Endothelial cell of umbilical vein (primary cell): ENCODE measurements at regions not wholly inside any gene's neighbourhood (a gene's known extent, or its start where the extent isn't known, plus 50 kb on each side); places are given as distances from the start of the nearest gene placed in this dataset.

ENCODE experiments used
- BruUV-seq: library from RNA; stranded (reverse); fragments of 400-500 nt; replicated peaks from 2 replicates; lab custom pipeline; 2021; lab: Mats Ljungman, UMichigan
- CTCF ChIA-PET: fragments of 300-600, 350-600 bp; sonication (Branson Sonifier 250); formaldehyde crosslinking; loops from one replicate; lab custom pipeline; 2021; ENCODE audit warnings: antibody characterized with exemption, inconsistent platforms; lab: Charles Lee
- POLR2A ChIA-PET: fragments of 300-600, 350-600 bp; sonication (Branson Sonifier 250); formaldehyde crosslinking; loops from one replicate; lab custom pipeline; 2021; ENCODE audit warnings: antibody characterized with exemption, inconsistent platforms; lab: Charles Lee
- DNase-seq: peaks from one replicate; pipeline ENCODE4 v3.0.0-alpha.2; 2011; ENCODE audit warnings: low read depth, low spot score
- FAIRE-seq: peaks from 2 replicates; lab custom pipeline; 2011; peaks lifted over from hg19 to GRCh38; lab: Jason Lieb, UNC
- H2AFZ ChIP-seq: 2 replicates; pipeline ENCODE4 v1.6.0; 2012; ENCODE audit warnings: low read depth, low read length, control low read depth, inconsistent platforms
- H3K27ac ChIP-seq: 2 replicates; pipeline ENCODE4 v1.5.1; 2011; ENCODE audit warnings: low read depth, mild to moderate bottlenecking, control low read depth, low read length, moderate library complexity; ENCODE audit not compliant: insufficient read depth
- H3K27me3 ChIP-seq, 2 experiments: 2 replicates each; pipeline versions ENCODE4 v1.6.0 to v1.6.1; 2011; ENCODE audit warnings: low read length in 2 of 2, mixed read lengths in 1 of 2; ENCODE audit not compliant: control insufficient read depth in 2 of 2, insufficient read depth in 2 of 2
- H3K36me3 ChIP-seq, 2 experiments: 2 replicates in 1 of 2; 3 replicates in 1 of 2; pipeline ENCODE4 v1.5.1; 2011; ENCODE audit warnings: low read length in 2 of 2, mild to moderate bottlenecking in 1 of 2, moderate library complexity in 1 of 2; ENCODE audit not compliant: control insufficient read depth in 2 of 2, insufficient read depth in 2 of 2; ENCODE audit errors: extremely low read depth in 1 of 2
- H3K4me1 ChIP-seq: 3 replicates; pipeline ENCODE4 v1.5.1; 2011; ENCODE audit warnings: mild to moderate bottlenecking, low read length; ENCODE audit not compliant: control insufficient read depth, insufficient read depth; ENCODE audit errors: extremely low read depth
- H3K4me2 ChIP-seq: 2 replicates; pipeline ENCODE4 v1.6.1; 2011; ENCODE audit warnings: low read length, control low read depth, mixed read lengths; ENCODE audit not compliant: insufficient read depth
- H3K4me3 ChIP-seq, 3 experiments: fragments of 200-600 bp in 1 of 3; sonication (generic), shearing (Covaris generic) in 1 of 3; replicated peaks in 1 of 3; 2 replicates each; pipeline ENCODE4 v1.5.1; 2011 to 2016; ENCODE audit warnings: control low read depth in 3 of 3, low read length in 3 of 3, mild to moderate bottlenecking in 2 of 3, inconsistent platforms in 1 of 3, low read depth in 1 of 3, moderate library complexity in 1 of 3; ENCODE audit not compliant: insufficient read depth in 1 of 3
- H3K79me2 ChIP-seq: 2 replicates; pipeline ENCODE4 v1.6.0; 2012; ENCODE audit warnings: low read length, inconsistent platforms; ENCODE audit not compliant: control insufficient read depth, insufficient read depth
- H3K9ac ChIP-seq: replicated peaks from 2 replicates; pipeline ENCODE3; 2011; ENCODE audit warnings: low read length, control low read depth; ENCODE audit not compliant: insufficient read depth; ENCODE audit errors: extremely low read depth
- H3K9me1 ChIP-seq: replicated peaks from 3 replicates; pipeline ENCODE4 v1.6.0; 2011; ENCODE audit warnings: mild to moderate bottlenecking, low read length; ENCODE audit not compliant: control insufficient read depth, insufficient read depth; ENCODE audit errors: extremely low read depth
- H3K9me3 ChIP-seq: replicated peaks from 2 replicates; pipeline ENCODE4 v1.5.1; 2012; ENCODE audit warnings: low read length, inconsistent platforms; ENCODE audit not compliant: control insufficient read depth, insufficient read depth
- H4K20me1 ChIP-seq: replicated peaks from 2 replicates; pipeline ENCODE3; 2011; ENCODE audit warnings: mild to moderate bottlenecking, low read length; ENCODE audit not compliant: control insufficient read depth, insufficient read depth; ENCODE audit errors: extremely low read depth
- EZH2 ChIP-seq: IDR thresholded peaks from 2 replicates; pipeline ENCODE4 v1.6.1; 2012; ENCODE audit warnings: borderline replicate concordance, low read depth, mild to moderate bottlenecking, moderate library complexity, low read length, inconsistent platforms; ENCODE audit not compliant: severe bottlenecking
- FOS ChIP-seq: IDR thresholded peaks from 2 replicates; pipeline ENCODE4 v1.6.1; 2011; ENCODE audit warnings: mild to moderate bottlenecking, low read length, moderate library complexity, borderline replicate concordance; ENCODE audit not compliant: insufficient read depth
- GATA2 ChIP-seq: IDR thresholded peaks from 2 replicates; pipeline ENCODE4 v1.7.0; 2011; ENCODE audit warnings: low read depth, mild to moderate bottlenecking, moderate library complexity, mixed read lengths, low read length; ENCODE audit not compliant: insufficient read length, insufficient read depth
- JUN ChIP-seq: IDR thresholded peaks from 2 replicates; pipeline ENCODE4 v1.6.1; 2011; ENCODE audit warnings: borderline replicate concordance, low read depth; ENCODE audit not compliant: insufficient read length, insufficient read depth
- MYC ChIP-seq: IDR thresholded peaks from one replicate; pipeline ENCODE4 v1.6.1; 2011; ENCODE audit warnings: mild to moderate bottlenecking, low read depth, low read length
- POLR2A ChIP-seq: IDR thresholded peaks from 2 replicates; pipeline ENCODE4 v1.6.1; 2012; ENCODE audit warnings: low read depth, mild to moderate bottlenecking, control low read depth, low read length
- POLR2AphosphoS5 ChIP-seq: IDR thresholded peaks from 2 replicates; pipeline ENCODE4 v1.6.1; 2012; ENCODE audit warnings: low read depth, mild to moderate bottlenecking, control low read depth, low read length, moderate library complexity; ENCODE audit not compliant: insufficient read depth
- dilution Hi-C: fragments of 300-500 bp; cut with MboI; formaldehyde crosslinking; loops from one replicate; pipeline ENCODE4 v1.15.0; 2019; ENCODE audit warnings: low sequenced_read_pairs; ENCODE audit not compliant: extremely low pct_ligation_motif_present
- intact Hi-C: fragments of 100-400 bp; cut with micrococcal nuclease; formaldehyde crosslinking; loops from one replicate; pipeline ENCODE4 v1.10.0; 2022
- TF ChIP-seq, protein P1 (sequence below), 2 donors: IDR thresholded peaks; 1 replicate in 1 of 2; 2 replicates in 1 of 2; pipeline ENCODE4 v1.5.1; 2011; ENCODE audit warnings: low read length in 2 of 2, mild to moderate bottlenecking in 2 of 2, moderate library complexity in 2 of 2, control low read depth in 1 of 2, inconsistent platforms in 1 of 2, low read depth in 1 of 2; ENCODE audit not compliant: insufficient read depth in 1 of 2; ENCODE audit errors: extremely low read depth in 1 of 2
- TF ChIP-seq, protein P2 (sequence below): IDR thresholded peaks from 2 replicates; pipeline ENCODE4 v1.6.1; 2011; ENCODE audit not compliant: insufficient read depth, insufficient read length

DNA sequence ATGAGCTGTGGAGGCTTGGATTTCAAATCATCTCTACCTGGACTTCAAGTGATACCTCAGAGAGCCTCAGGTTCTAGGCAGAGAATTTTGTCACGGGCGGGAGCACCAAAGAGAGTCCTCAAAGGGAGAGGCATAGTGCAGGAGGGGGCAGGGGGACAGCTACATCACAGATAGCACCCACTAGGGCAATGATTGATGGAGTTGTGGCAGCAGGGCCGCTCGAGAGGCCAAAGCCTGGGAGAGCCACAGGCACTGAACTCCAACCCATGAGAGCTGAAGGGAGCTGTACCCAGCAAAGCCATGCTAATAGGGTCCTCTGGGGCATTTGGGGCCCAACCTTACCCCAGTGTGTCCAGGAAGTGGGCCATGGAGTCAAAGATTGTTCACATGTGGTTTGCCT lies 232.0 kb upstream of the PCDH15 start:
- ChIA-PET CTCF (interaction anchor here (0.6 kb wide), 1 partner anchor 19 kb away, joined by 4 read pairs; no protein-coding TSS in a partner anchor), POLR2A (no interaction called here)
- Histone ChIP-seq H3K4me3 (no peak overlapping the region), H3K27ac (no peak overlapping the region), H3K9me3 (no peaks in the 10 kb centered on the region), H3K4me2 (no peak overlapping the region), H3K79me2 (no peaks in the 10 kb centered on the region), H4K20me1 (no peaks in the 10 kb centered on the region), H3K4me1 (peaks cover 3% of the 10 kb centered on the region), H3K9ac (no peak overlapping the region), H3K9me1 (no peaks in the 10 kb centered on the region), H2AFZ (no peak overlapping the region), H3K36me3 (no peaks in the 10 kb centered on the region), H3K27me3 (no peaks in the 10 kb centered on the region)
- TF ChIP-seq FOS (no peak), POLR2A (no peak), GATA2 (no peak), JUN (no peak), EZH2 (no peak), MYC (no peak), POLR2AphosphoS5 (no peak)
- TF ChIP-seq, protein P1, sequence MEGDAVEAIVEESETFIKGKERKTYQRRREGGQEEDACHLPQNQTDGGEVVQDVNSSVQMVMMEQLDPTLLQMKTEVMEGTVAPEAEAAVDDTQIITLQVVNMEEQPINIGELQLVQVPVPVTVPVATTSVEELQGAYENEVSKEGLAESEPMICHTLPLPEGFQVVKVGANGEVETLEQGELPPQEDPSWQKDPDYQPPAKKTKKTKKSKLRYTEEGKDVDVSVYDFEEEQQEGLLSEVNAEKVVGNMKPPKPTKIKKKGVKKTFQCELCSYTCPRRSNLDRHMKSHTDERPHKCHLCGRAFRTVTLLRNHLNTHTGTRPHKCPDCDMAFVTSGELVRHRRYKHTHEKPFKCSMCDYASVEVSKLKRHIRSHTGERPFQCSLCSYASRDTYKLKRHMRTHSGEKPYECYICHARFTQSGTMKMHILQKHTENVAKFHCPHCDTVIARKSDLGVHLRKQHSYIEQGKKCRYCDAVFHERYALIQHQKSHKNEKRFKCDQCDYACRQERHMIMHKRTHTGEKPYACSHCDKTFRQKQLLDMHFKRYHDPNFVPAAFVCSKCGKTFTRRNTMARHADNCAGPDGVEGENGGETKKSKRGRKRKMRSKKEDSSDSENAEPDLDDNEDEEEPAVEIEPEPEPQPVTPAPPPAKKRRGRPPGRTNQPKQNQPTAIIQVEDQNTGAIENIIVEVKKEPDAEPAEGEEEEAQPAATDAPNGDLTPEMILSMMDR (IDR thresholded peaks at IDR 0.05; ENCODE audit: extremely low read depth in 1 of 2, insufficient read depth in 1 of 2, low read depth in 1 of 2, low read length in 2 of 2): no peak
- TF ChIP-seq, protein P2, sequence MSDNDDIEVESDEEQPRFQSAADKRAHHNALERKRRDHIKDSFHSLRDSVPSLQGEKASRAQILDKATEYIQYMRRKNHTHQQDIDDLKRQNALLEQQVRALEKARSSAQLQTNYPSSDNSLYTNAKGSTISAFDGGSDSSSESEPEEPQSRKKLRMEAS: no peak
- FAIRE-seq (no peak), DNase-seq (no peak)
- intact Hi-C loops: no loop called here
- dilution Hi-C loops: no loop called here
- BruUV-seq: no TSS peak
